ENCODE measurements at regions not wholly inside any gene's neighbourhood (a gene's known extent, or its start where the extent isn't known, plus 50 kb on each side); places are given as distances from the start of the nearest gene placed in this dataset.

DNA sequence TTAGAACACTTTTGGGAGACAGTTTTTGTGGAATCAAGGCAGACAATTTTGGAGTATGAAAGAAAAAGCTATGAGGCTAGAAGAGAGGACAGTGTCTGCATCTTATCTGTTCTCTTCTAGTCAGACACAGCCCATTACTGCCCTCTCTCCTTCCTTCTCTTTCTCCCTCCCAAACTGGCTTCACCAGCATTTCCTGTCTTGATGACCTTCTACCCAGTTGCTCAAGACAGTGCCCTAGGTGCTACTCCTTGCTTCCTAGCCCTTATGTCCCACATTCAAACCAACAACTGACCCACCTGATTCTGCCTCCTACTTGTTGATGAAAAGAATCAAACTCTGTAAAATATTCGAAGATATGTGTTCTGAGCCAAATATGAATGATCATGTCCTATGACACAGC lies 116.4 kb upstream of the RIPOR2 start:
- H2AFZ ChIP-seq: no peak overlapping the region
- H3K4me2 ChIP-seq (ENCODE audit: low read length): no peak overlapping the region
- H3K79me2 ChIP-seq: no peaks in the 10 kb centered on the region
- H3K36me3 ChIP-seq (ENCODE audit: control insufficient read depth, insufficient read depth, low read length): no peaks in the 10 kb centered on the region
- H3K9me3 ChIP-seq (ENCODE audit: control insufficient read depth, low read length): no peaks in the 10 kb centered on the region
- H3K27ac ChIP-seq: no peak overlapping the region
- no peaks in the 10 kb centered on the region for H3K4me1 ChIP-seq
- H3K9ac ChIP-seq: no peak overlapping the region
- TF ChIP-seq, protein P1, sequence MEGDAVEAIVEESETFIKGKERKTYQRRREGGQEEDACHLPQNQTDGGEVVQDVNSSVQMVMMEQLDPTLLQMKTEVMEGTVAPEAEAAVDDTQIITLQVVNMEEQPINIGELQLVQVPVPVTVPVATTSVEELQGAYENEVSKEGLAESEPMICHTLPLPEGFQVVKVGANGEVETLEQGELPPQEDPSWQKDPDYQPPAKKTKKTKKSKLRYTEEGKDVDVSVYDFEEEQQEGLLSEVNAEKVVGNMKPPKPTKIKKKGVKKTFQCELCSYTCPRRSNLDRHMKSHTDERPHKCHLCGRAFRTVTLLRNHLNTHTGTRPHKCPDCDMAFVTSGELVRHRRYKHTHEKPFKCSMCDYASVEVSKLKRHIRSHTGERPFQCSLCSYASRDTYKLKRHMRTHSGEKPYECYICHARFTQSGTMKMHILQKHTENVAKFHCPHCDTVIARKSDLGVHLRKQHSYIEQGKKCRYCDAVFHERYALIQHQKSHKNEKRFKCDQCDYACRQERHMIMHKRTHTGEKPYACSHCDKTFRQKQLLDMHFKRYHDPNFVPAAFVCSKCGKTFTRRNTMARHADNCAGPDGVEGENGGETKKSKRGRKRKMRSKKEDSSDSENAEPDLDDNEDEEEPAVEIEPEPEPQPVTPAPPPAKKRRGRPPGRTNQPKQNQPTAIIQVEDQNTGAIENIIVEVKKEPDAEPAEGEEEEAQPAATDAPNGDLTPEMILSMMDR (IDR thresholded peaks at IDR 0.05): no peak
- no peaks in the 10 kb centered on the region for H3K27me3 ChIP-seq (ENCODE audit: control insufficient read depth, insufficient read depth, low read length)
- H3K4me3 ChIP-seq (ENCODE audit: low read depth, low read length): no peak overlapping the region

DNA sequence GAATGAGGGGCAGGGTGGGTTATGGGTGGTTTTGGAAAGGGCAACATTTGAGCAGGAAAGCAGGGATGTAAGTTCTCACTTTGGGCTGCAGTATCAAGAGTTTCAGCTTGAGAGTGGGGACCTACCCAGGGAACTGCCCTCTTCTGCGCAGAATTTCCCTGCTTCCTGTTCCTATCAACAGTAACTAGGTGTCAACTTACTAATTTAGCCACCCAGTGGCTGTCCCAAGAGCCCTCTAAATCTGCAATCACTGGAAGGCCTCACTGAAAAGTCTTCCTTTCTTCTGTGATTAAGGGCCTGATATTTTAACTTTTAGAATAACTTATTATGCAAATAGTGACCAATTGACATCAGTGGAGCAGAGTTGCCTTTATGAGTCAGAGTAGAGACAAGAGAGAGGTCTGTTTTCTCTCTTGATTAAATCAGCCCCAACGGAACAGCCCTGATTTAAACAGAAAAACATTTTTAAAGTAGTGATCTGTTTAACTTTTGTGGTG lies 118.2 kb upstream of the RIPOR2 start:
- Histone ChIP-seq H2AFZ (no peak overlapping the region), H3K27ac (no peak overlapping the region), H3K27me3 (ENCODE audit: control insufficient read depth, insufficient read depth, low read length) (no peaks in the 10 kb centered on the region), H3K36me3 (ENCODE audit: control insufficient read depth, insufficient read depth, low read length) (no peaks in the 10 kb centered on the region), H3K4me3 (ENCODE audit: low read depth, low read length) (no peak overlapping the region), H3K79me2 (no peaks in the 10 kb centered on the region), H3K4me2 (ENCODE audit: low read length) (no peak overlapping the region), H3K9me3 (ENCODE audit: control insufficient read depth, low read length) (no peaks in the 10 kb centered on the region), H3K9ac (no peak overlapping the region), H3K4me1 (no peaks in the 10 kb centered on the region)
- TF ChIP-seq, protein P1 (IDR thresholded peaks at IDR 0.05): no peak

DNA sequence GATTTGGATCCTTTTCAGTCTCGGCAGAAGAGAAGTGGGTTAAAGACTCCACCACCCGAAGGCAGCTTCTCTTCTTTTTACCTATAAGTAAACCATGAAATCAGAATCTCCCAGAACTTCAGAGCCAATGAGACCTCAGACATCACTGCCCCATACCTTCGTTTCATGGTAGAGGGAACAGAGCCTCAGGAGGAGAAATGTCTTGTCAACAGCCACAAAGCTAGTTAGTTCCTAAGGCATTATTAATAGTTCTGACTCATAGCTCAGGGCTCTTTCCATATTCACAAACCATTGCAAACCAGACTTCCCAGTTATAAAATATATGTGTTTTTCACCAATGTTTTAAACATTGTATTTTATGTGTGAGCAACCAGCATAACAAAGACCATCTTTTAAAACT lies 118.7 kb upstream of the RIPOR2 start:
- Histone ChIP-seq H3K9me3 (ENCODE audit: control insufficient read depth, low read length) (no peaks in the 10 kb centered on the region), H3K27ac (no peak overlapping the region)

DNA sequence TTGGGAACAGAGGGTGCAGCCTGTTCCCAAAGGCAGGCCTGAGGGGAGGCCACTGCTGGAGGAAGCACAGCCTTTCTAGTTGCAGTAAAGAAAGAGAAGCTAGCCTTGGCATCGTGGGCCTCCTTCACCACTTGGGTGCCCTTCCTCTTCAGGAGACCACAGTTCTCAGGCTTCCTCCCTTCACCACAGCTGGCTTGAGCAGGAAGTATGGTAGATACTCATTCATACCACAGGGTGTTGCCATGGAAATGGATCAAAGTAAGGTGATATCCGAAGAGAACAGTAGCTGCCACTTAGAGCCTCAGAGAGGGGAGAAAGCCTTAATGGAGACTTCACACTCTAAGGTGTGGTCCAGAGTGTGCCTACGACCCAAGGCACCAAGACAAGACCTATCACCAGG lies 120.4 kb upstream of the RIPOR2 start:
- no peak overlapping the region for H3K9ac ChIP-seq
- no peaks in the 10 kb centered on the region for H3K4me1 ChIP-seq
- no peak overlapping the region for H3K4me2 ChIP-seq (ENCODE audit: low read length)
- H3K27me3 ChIP-seq (ENCODE audit: control insufficient read depth, insufficient read depth, low read length): no peaks in the 10 kb centered on the region
- TF ChIP-seq, protein P1 (IDR thresholded peaks at IDR 0.05): no peak
- H3K79me2 ChIP-seq: no peaks in the 10 kb centered on the region
- H3K27ac ChIP-seq: no peak overlapping the region
- H3K4me3 ChIP-seq (ENCODE audit: low read depth, low read length): no peak overlapping the region
- no peaks in the 10 kb centered on the region for H3K9me3 ChIP-seq (ENCODE audit: control insufficient read depth, low read length)
- H2AFZ ChIP-seq: no peak overlapping the region
- no peaks in the 10 kb centered on the region for H3K36me3 ChIP-seq (ENCODE audit: control insufficient read depth, insufficient read depth, low read length)

More for the DNA sequence above, 118.7 kb upstream of the RIPOR2 start:
- Histone ChIP-seq H3K4me3 (ENCODE audit: low read depth, low read length) (no peak overlapping the region), H3K4me2 (ENCODE audit: low read length) (no peak overlapping the region), H3K79me2 (no peaks in the 10 kb centered on the region), H3K27me3 (ENCODE audit: control insufficient read depth, insufficient read depth, low read length) (no peaks in the 10 kb centered on the region), H3K9ac (no peak overlapping the region), H3K36me3 (ENCODE audit: control insufficient read depth, insufficient read depth, low read length) (no peaks in the 10 kb centered on the region), H2AFZ (no peak overlapping the region), H3K4me1 (no peaks in the 10 kb centered on the region)
- TF ChIP-seq, protein P1 (IDR thresholded peaks at IDR 0.05): no peak

DNA sequence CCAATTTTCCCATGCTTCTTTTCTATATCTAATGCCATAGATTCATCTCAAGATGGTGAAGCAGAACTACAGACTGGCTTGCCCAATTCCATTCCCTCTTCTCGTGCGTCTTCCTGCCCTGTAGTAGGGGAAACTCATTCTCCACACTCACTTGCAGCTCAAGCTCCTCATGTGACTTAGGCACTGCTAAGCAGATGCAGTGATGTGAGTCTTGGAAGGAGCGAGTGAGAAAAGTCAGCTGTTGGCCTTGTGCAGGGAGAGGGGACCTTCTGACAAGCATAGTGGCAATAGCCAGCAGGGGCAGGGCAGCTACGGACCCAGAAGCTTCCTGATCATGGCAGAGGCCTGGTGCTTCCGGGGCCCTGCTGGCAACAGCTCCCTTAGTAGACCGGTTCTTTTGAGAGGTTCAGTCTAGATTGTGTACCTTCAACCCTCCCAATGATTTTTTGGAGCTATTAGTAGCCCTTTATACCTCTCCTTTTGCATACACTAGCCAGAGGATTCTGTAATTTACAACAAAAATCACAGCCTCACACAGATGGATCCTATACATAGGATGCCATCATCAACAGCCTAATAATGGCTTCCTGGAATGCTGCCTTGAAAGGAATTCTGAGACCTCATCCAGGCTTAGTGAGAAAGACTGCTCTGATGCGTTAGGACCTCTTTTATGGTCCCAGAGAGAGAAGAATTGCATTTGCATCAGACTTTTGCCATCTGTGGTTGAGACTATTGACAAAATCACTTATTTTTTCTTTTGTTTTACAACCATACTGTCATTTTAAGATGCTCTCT lies 121.5 kb upstream of the RIPOR2 start:
- no peak overlapping the region for H3K27ac ChIP-seq
- H3K79me2 ChIP-seq: no peaks in the 10 kb centered on the region
- no peaks in the 10 kb centered on the region for H3K9me3 ChIP-seq (ENCODE audit: control insufficient read depth, low read length)
- H3K4me3 ChIP-seq (ENCODE audit: low read depth, low read length): no peak overlapping the region
- no peaks in the 10 kb centered on the region for H3K36me3 ChIP-seq (ENCODE audit: control insufficient read depth, insufficient read depth, low read length)
- no peak overlapping the region for H3K4me2 ChIP-seq (ENCODE audit: low read length)
- no peaks in the 10 kb centered on the region for H3K27me3 ChIP-seq (ENCODE audit: control insufficient read depth, insufficient read depth, low read length)
- no peak overlapping the region for H2AFZ ChIP-seq
- H3K9ac ChIP-seq: no peak overlapping the region
- no peaks in the 10 kb centered on the region for H3K4me1 ChIP-seq
- TF ChIP-seq, protein P1 (IDR thresholded peaks at IDR 0.05): no peak
